C4-2B (cell line): ENCODE measurements at regions not wholly inside any gene's neighbourhood (a gene's known extent, or its start where the extent isn't known, plus 50 kb on each side); places are given as distances from the start of the nearest gene placed in this dataset.

Experiments
- ZFX ChIP-seq: fragments of 450-650 bp; IDR thresholded peaks from 2 replicates; pipeline ENCODE4 v1.6.1; 2017
- TF ChIP-seq, protein P1 (sequence below): fragments of 450-650 bp; conservative IDR thresholded peaks from 2 replicates; pipeline ENCODE4 v1.5.1; 2017; ENCODE audit warnings: mild to moderate bottlenecking

DNA sequence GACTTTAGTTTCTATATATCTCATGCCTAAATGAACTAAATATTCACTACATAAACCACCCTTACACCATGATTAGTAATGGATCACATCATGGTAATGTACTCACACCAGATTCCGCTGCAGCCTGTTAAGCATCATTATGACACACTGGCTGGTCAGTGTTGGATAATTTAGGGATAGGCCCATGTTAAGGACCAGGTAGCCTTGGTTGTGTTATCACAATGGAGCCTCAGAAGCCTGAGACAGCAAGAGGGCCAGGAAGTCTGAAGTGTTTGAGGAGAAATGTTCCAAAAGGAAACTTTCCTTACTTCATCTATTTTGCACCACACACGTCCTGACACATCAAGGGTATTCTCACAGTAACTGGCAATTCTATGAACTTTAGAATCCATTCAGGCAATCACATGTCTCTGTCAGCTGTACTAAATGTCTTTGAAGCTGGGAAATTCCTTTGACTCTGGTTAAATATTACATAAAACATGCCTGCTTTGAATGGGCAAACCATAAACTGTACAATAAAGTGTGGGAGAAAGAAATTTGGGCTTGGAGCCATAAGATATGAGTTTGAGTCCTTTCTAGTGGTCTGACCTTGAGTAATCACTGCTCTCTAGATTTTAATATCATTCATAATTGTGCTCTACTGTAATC lies 105.3 kb upstream of the DPT start:
- TF ChIP-seq, protein P1, sequence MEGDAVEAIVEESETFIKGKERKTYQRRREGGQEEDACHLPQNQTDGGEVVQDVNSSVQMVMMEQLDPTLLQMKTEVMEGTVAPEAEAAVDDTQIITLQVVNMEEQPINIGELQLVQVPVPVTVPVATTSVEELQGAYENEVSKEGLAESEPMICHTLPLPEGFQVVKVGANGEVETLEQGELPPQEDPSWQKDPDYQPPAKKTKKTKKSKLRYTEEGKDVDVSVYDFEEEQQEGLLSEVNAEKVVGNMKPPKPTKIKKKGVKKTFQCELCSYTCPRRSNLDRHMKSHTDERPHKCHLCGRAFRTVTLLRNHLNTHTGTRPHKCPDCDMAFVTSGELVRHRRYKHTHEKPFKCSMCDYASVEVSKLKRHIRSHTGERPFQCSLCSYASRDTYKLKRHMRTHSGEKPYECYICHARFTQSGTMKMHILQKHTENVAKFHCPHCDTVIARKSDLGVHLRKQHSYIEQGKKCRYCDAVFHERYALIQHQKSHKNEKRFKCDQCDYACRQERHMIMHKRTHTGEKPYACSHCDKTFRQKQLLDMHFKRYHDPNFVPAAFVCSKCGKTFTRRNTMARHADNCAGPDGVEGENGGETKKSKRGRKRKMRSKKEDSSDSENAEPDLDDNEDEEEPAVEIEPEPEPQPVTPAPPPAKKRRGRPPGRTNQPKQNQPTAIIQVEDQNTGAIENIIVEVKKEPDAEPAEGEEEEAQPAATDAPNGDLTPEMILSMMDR = no peak
- no peak for TF ChIP-seq ZFX
